ENCODE measurements at regions not wholly inside any gene's neighbourhood (a gene's known extent, or its start where the extent isn't known, plus 50 kb on each side); places are given as distances from the start of the nearest gene placed in this dataset.

GRCh38 chr9:91063471-91063870 lies 261.9 kb downstream of the SYK start:
- Histone ChIP-seq H3K4me1 (ENCODE audit: insufficient read depth, low read length) (no peaks in the 10 kb centered on the region), H4K20me1 (ENCODE audit: insufficient read depth, low read length) (no peaks in the 10 kb centered on the region), H3K27ac (ENCODE audit: low read length) (no peak overlapping the region), H3K4me3 (ENCODE audit: low read depth in 1 of 2, low read length in 2 of 2) (no peak overlapping the region), H2AFZ (ENCODE audit: low read depth, low read length) (no peak overlapping the region), H3K36me3 (ENCODE audit: insufficient read depth, low read length) (no peaks in the 10 kb centered on the region), H3K4me2 (ENCODE audit: insufficient read depth, low read length) (no peak overlapping the region), H3K27me3 (ENCODE audit: insufficient read depth, low read length, poor library complexity) (no peaks in the 10 kb centered on the region), H3K9me3 (ENCODE audit: insufficient read depth, low read length, severe bottlenecking) (no peaks in the 10 kb centered on the region), H3K79me2 (ENCODE audit: insufficient read depth, low read length) (no peaks in the 10 kb centered on the region), H3K9ac (ENCODE audit: low read depth, low read length) (no peak overlapping the region)
- DNase-seq, result no peak
- ATAC-seq (ENCODE audit: insufficient read depth, low read depth), result no peak
- no peak for TF ChIP-seq EZH2 (IDR thresholded peaks at IDR 0.05; ENCODE audit: borderline replicate concordance, low read depth, low read length, severe bottlenecking)
- TF ChIP-seq CTCF (IDR thresholded peaks at IDR 0.05; ENCODE audit: borderline replicate concordance, extremely low read depth, low read length, poor library complexity, severe bottlenecking), result no peak

DNA sequence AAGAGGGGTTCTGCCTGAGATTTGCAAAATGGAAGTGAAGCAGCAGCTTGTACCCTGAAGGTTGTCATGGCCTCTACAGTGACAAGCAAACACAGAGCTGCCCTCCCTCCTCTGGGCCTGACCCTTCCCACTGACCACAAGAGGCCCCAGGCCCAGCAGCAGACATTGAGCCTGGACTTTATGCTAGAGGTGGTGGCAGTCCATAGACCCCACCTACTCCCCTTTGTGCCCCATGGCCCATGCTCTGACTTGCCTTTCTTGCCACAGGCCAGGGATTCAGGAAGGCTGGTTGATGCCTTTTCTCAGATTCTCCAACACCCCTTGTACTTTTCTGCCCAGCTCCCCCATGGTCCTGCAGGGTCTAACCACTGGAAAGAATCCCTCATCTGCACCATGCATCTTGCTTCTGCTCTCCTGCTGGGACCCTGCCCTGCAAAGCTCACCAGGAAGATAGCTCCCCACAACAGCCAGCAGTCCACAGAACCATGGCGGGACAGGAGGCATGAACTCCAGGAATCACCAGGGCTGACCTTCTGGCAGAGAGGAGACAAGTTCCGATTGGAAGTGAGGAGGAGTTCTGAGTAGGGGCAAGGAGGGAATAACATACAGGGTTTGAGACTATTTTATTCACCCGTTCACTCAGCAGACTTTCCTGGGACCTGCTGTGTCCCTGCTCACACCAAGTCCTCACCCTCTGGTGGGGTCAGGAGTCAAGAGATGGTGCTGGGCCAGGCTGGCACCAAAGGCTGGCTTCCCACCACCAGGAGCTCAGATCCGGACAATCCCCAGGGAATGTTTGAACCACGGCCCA lies 263.8 kb downstream of the SYK start:
- DNase-seq (no peak), ATAC-seq (ENCODE audit: insufficient read depth, low read depth) (no peak)
- Histone ChIP-seq H3K36me3 (ENCODE audit: insufficient read depth, low read length) (no peaks in the 10 kb centered on the region), H4K20me1 (ENCODE audit: insufficient read depth, low read length) (no peaks in the 10 kb centered on the region), H3K79me2 (ENCODE audit: insufficient read depth, low read length) (no peaks in the 10 kb centered on the region), H3K27me3 (ENCODE audit: insufficient read depth, low read length, poor library complexity) (no peaks in the 10 kb centered on the region), H3K4me1 (ENCODE audit: insufficient read depth, low read length) (no peaks in the 10 kb centered on the region), H2AFZ (ENCODE audit: low read depth, low read length) (no peak overlapping the region), H3K4me2 (ENCODE audit: insufficient read depth, low read length) (no peak overlapping the region), H3K9ac (ENCODE audit: low read depth, low read length) (no peak overlapping the region), H3K27ac (ENCODE audit: low read length) (no peak overlapping the region), H3K9me3 (ENCODE audit: insufficient read depth, low read length, severe bottlenecking) (no peaks in the 10 kb centered on the region), H3K4me3 (ENCODE audit: low read depth in 1 of 2, low read length in 2 of 2) (no peak overlapping the region)
- no peak for TF ChIP-seq CTCF (IDR thresholded peaks at IDR 0.05; ENCODE audit: borderline replicate concordance, extremely low read depth, low read length, poor library complexity, severe bottlenecking)
- TF ChIP-seq EZH2 (IDR thresholded peaks at IDR 0.05; ENCODE audit: borderline replicate concordance, low read depth, low read length, severe bottlenecking), result no peak

DNA sequence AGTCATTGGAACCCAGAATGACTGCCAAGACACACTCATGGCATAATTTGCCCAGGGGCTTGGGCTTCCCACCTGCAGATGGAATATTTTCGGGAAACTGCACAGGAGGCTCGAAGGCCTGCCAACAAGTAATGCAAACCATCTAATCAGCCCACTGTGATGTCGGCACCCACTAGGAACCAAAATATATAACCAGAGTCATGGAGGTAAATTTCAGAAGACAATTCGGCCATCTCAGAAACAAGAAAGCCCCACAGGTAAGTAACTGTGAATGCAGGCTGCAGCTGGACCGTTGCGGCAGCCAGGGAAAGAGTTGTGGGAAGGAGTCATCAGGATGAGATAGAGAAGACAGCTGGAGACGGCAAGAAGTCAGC lies 264.4 kb downstream of the SYK start:
- no peaks in the 10 kb centered on the region for H3K9me3 ChIP-seq (ENCODE audit: insufficient read depth, low read length, severe bottlenecking)
- H3K4me3 ChIP-seq (ENCODE audit: low read depth in 1 of 2, low read length in 2 of 2), result no peak overlapping the region
- H3K27me3 ChIP-seq (ENCODE audit: insufficient read depth, low read length, poor library complexity), result no peaks in the 10 kb centered on the region
- H3K4me1 ChIP-seq (ENCODE audit: insufficient read depth, low read length), result no peaks in the 10 kb centered on the region
- H3K27ac ChIP-seq (ENCODE audit: low read length), result no peak overlapping the region
- H3K79me2 ChIP-seq (ENCODE audit: insufficient read depth, low read length), result no peaks in the 10 kb centered on the region
- ATAC-seq (ENCODE audit: insufficient read depth, low read depth) (no peak), DNase-seq (no peak)
- H3K4me2 ChIP-seq (ENCODE audit: insufficient read depth, low read length), result no peak overlapping the region
- H3K9ac ChIP-seq (ENCODE audit: low read depth, low read length), result no peak overlapping the region
- H2AFZ ChIP-seq (ENCODE audit: low read depth, low read length), result no peak overlapping the region
- no peaks in the 10 kb centered on the region for H4K20me1 ChIP-seq (ENCODE audit: insufficient read depth, low read length)
- TF ChIP-seq CTCF (IDR thresholded peaks at IDR 0.05; ENCODE audit: borderline replicate concordance, extremely low read depth, low read length, poor library complexity, severe bottlenecking) (no peak), EZH2 (IDR thresholded peaks at IDR 0.05; ENCODE audit: borderline replicate concordance, low read depth, low read length, severe bottlenecking) (no peak)
- no peaks in the 10 kb centered on the region for H3K36me3 ChIP-seq (ENCODE audit: insufficient read depth, low read length)

Data from DND-41 (cell line).